DND-41 (cell line): ENCODE measurements at regions not wholly inside any gene's neighbourhood (a gene's known extent, or its start where the extent isn't known, plus 50 kb on each side); places are given as distances from the start of the nearest gene placed in this dataset.

Experiments
- ATAC-seq: fragments of 200-7000 bp; cut with Tn5 transposase; 3 replicates; pipeline ENCODE4 v1.9.1; 2021; ENCODE audit warnings: low read depth; ENCODE audit not compliant: insufficient read depth
- DNase-seq: peaks from one replicate; pipeline ENCODE4 v3.0.0-alpha.2; 2020
- H2AFZ ChIP-seq: 2 replicates; pipeline ENCODE4 v1.6.0; 2012; ENCODE audit warnings: low read depth, low read length
- H3K27ac ChIP-seq: 2 replicates; pipeline ENCODE4 v1.5.1; 2012; ENCODE audit warnings: low read length, inconsistent platforms
- H3K27me3 ChIP-seq: fragments of 200-600 bp; sonication (generic); 2 replicates; pipeline ENCODE4 v1.6.0; 2012; ENCODE audit warnings: low read length, mild to moderate bottlenecking, inconsistent platforms; ENCODE audit not compliant: insufficient read depth, poor library complexity
- H3K36me3 ChIP-seq: 2 replicates; pipeline ENCODE4 v1.5.1; 2012; ENCODE audit warnings: low read length, inconsistent platforms; ENCODE audit not compliant: insufficient read depth
- H3K4me1 ChIP-seq: 2 replicates; pipeline ENCODE4 v1.5.1; 2012; ENCODE audit warnings: mild to moderate bottlenecking, low read length; ENCODE audit not compliant: insufficient read depth
- H3K4me2 ChIP-seq: 2 replicates; pipeline ENCODE4 v1.6.0; 2012; ENCODE audit warnings: mild to moderate bottlenecking, moderate library complexity, low read length, inconsistent platforms; ENCODE audit not compliant: insufficient read depth
- H3K4me3 ChIP-seq, 2 experiments: fragments of 200-600 bp in 1 of 2; shearing (Covaris generic) in 1 of 2; 2 replicates each; pipeline ENCODE4 v1.5.1; 2012 to 2016; ENCODE audit warnings: inconsistent platforms in 2 of 2, low read length in 2 of 2, mild to moderate bottlenecking in 2 of 2, low read depth in 1 of 2, moderate library complexity in 1 of 2
- H3K79me2 ChIP-seq: 2 replicates; pipeline ENCODE4 v1.6.0; 2012; ENCODE audit warnings: low read length, inconsistent platforms; ENCODE audit not compliant: insufficient read depth
- H3K9ac ChIP-seq: 2 replicates; pipeline ENCODE4 v1.6.0; 2012; ENCODE audit warnings: low read depth, mild to moderate bottlenecking, inconsistent platforms, low read length, moderate library complexity
- H3K9me3 ChIP-seq: 2 replicates; pipeline ENCODE4 v1.5.1; 2012; ENCODE audit warnings: low read length, moderate library complexity, mild to moderate bottlenecking, inconsistent platforms; ENCODE audit not compliant: insufficient read depth, severe bottlenecking
- H4K20me1 ChIP-seq: 2 replicates; pipeline ENCODE4 v1.6.0; 2012; ENCODE audit warnings: low read length; ENCODE audit not compliant: insufficient read depth
- EZH2 ChIP-seq: IDR thresholded peaks from 3 replicates; pipeline ENCODE4 v1.6.1; 2012; ENCODE audit warnings: borderline replicate concordance, low read depth, mild to moderate bottlenecking, moderate library complexity, low read length, inconsistent platforms; ENCODE audit not compliant: severe bottlenecking
- TF ChIP-seq, protein P1 (sequence below): IDR thresholded peaks from 2 replicates; pipeline ENCODE4 v1.5.1; 2012; ENCODE audit warnings: borderline replicate concordance, low read length, moderate library complexity, mild to moderate bottlenecking; ENCODE audit not compliant: poor library complexity, severe bottlenecking; ENCODE audit errors: extremely low read depth

DNA sequence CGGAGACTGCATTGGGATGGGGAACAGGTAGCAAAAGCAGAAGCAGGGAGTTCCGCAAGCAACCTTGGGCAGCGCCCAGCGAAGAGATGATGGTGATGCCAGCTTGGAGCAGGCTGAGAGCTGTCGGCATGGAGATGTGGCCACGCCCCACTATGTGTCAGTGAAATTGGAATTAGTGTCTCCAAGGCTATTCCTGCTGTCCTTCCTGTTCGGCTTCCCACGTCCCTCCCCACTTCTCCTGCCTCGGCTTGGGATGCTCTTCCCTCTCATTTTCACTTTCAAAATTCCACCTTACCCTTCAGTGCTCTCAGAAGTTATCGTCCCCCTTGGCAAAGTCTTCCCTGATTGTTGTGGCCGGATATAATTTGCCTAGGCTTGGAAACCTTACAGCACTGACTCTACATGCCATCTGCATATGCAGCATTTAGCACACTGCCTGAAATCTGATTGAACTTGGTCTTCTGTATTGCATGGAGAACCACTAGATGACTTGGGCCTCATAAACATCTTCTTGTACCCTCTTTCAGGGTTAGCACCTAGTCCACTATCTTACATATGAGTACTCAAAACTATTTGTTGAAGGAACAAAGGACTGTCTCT is 270.7 kb upstream of the RUNX1 start:
- Histone ChIP-seq H3K36me3 (no peaks in the 10 kb centered on the region), H3K79me2 (no peaks in the 10 kb centered on the region), H3K9ac (no peak overlapping the region), H4K20me1 (no peaks in the 10 kb centered on the region), H3K27ac (no peak overlapping the region), H3K4me3 (no peak overlapping the region), H3K9me3 (no peaks in the 10 kb centered on the region), H3K27me3 (no peaks in the 10 kb centered on the region), H2AFZ (no peak overlapping the region), H3K4me1 (no peaks in the 10 kb centered on the region), H3K4me2 (no peak overlapping the region)
- ATAC-seq (no peak), DNase-seq (no peak)
- TF ChIP-seq, protein P1, sequence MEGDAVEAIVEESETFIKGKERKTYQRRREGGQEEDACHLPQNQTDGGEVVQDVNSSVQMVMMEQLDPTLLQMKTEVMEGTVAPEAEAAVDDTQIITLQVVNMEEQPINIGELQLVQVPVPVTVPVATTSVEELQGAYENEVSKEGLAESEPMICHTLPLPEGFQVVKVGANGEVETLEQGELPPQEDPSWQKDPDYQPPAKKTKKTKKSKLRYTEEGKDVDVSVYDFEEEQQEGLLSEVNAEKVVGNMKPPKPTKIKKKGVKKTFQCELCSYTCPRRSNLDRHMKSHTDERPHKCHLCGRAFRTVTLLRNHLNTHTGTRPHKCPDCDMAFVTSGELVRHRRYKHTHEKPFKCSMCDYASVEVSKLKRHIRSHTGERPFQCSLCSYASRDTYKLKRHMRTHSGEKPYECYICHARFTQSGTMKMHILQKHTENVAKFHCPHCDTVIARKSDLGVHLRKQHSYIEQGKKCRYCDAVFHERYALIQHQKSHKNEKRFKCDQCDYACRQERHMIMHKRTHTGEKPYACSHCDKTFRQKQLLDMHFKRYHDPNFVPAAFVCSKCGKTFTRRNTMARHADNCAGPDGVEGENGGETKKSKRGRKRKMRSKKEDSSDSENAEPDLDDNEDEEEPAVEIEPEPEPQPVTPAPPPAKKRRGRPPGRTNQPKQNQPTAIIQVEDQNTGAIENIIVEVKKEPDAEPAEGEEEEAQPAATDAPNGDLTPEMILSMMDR: no peak
- TF ChIP-seq EZH2: no peak

DNA sequence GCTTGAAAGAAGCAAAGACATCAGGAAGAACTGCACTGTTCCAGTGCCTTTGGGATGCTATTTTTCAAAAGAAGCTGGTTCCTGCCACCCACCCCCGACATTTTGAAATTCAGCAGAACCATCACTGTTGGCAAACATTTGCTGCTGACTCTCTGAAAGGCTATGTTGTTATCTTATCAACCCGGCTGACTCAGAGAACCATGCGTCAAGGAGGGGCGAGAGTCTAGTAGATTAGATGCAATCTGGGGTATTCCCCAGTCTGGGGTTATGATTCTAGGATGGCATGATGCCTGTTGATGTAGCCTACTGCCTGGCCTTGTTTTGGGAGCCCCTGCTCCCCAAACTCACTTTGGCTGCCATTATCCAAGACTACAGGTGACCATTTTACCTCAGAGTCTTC is 267.8 kb upstream of the RUNX1 start:
- no peak overlapping the region for H3K9ac ChIP-seq
- no peak overlapping the region for H2AFZ ChIP-seq
- ATAC-seq (no peak), DNase-seq (no peak)
- H4K20me1 ChIP-seq: no peaks in the 10 kb centered on the region
- no peak for TF ChIP-seq EZH2
- TF ChIP-seq, protein P1: no peak
- no peaks in the 10 kb centered on the region for H3K36me3 ChIP-seq
- H3K27me3 ChIP-seq: no peaks in the 10 kb centered on the region
- H3K4me3 ChIP-seq: no peak overlapping the region
- no peaks in the 10 kb centered on the region for H3K79me2 ChIP-seq
- H3K4me1 ChIP-seq: no peaks in the 10 kb centered on the region
- H3K27ac ChIP-seq: no peak overlapping the region
- H3K4me2 ChIP-seq: no peak overlapping the region
- H3K9me3 ChIP-seq: no peaks in the 10 kb centered on the region

GRCh38 chr21:35316456-35316855 is 267.4 kb upstream of the RUNX1 start:
- no peak overlapping the region for H2AFZ ChIP-seq
- TF ChIP-seq EZH2: no peak
- TF ChIP-seq, protein P1: no peak
- 0 out of 3 replicates have a peak, but pooled peaks have one; percentile 39 for ATAC-seq

More at GRCh38 chr21:35316456-35316855, 267.4 kb upstream of the RUNX1 start:
- Histone ChIP-seq H3K4me3 (no peak overlapping the region), H3K27me3 (no peaks in the 10 kb centered on the region), H3K79me2 (no peaks in the 10 kb centered on the region), H3K27ac (no peak overlapping the region), H3K36me3 (no peaks in the 10 kb centered on the region), H4K20me1 (no peaks in the 10 kb centered on the region), H3K4me2 (no peak overlapping the region), H3K9me3 (no peaks in the 10 kb centered on the region), H3K9ac (no peak overlapping the region), H3K4me1 (no peaks in the 10 kb centered on the region)
- DNase-seq: no peak
